GM21381 (cell line): ENCODE measurements at regions not wholly inside any gene's neighbourhood (a gene's known extent, or its start where the extent isn't known, plus 50 kb on each side); places are given as distances from the start of the nearest gene placed in this dataset.

Experiments
- ATAC-seq: cut with Tn5 transposase; IDR thresholded peaks from one replicate; pipeline ENCODE4 v1.9.1; 2021; ENCODE audit warnings: mild to moderate bottlenecking, moderate library complexity; ENCODE audit not compliant: unreplicated experiment

- no peak for ATAC-seq
These were observed 69.5 kb upstream of the SSX2IP start for GRCh38 chr1:84759756-84760155.

DNA sequence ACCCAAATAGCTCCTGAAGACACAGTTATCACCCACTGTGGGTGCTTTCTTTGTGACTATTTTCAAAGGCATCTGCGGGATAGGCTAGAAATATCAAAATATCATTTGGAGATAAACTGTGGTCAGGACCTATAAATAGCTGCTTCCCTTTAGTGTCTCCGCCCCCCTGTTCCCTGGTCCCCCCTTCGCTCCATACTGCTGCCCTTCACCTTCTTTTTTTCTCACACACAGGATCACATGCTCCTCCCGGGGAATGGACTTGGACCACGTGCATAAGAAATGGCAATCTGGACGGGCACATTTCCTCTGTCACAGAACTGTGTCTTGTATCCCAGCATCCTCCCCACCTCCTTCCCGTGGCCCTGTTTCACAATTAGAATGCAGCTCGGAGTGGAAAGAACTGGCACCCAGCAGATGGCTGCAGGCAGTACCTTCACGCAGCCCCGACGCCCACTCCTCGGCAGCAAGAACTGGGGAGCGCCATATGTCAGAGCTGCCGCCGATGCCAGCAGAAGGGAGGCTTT, 68.8 kb upstream of the SSX2IP start:
- ATAC-seq = no peak

DNA sequence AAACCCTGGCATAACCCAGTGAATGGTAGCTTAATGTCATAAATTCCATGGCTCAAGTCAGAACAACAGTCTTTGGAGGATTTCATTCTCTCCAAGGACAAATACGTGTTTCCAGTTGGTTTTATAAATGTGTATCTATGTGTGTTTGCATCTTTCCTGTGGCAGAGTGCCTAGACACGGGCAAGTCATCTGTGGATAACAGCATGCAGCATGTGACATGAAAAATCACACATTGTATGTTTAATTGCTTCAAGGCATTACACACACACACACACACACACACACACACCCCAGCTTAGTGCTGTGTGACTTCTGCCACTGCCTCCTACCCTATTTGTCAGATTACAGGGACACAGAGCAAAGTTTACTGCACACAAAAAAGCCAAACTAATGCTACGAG, 68.2 kb upstream of the SSX2IP start:
- no peak for ATAC-seq

DNA sequence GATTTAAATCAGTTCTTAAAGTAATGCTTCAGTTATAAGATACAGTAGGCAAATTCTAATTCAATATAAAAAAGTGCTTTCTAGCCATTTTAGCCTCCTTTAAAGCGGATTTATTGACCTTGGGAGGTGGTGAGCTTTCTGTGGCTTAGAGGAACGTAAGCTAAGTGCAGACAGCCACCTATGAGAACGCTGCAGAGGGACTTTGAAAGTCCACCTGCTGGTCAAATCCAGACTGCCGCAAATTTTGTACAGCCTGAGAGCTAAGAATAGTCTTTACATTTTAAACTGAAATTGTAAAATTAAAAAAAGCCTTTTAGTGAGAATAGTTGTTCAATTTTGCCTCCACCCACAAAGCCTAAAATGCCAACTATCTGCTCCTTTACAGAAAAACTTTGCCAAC, 67.0 kb upstream of the SSX2IP start:
- ATAC-seq = no peak

- no peak for ATAC-seq
These were observed 66.3 kb upstream of the SSX2IP start for GRCh38 chr1:84756455-84757082.

- ATAC-seq = no peak
These were observed 65.7 kb upstream of the SSX2IP start for GRCh38 chr1:84756001-84756400.

DNA sequence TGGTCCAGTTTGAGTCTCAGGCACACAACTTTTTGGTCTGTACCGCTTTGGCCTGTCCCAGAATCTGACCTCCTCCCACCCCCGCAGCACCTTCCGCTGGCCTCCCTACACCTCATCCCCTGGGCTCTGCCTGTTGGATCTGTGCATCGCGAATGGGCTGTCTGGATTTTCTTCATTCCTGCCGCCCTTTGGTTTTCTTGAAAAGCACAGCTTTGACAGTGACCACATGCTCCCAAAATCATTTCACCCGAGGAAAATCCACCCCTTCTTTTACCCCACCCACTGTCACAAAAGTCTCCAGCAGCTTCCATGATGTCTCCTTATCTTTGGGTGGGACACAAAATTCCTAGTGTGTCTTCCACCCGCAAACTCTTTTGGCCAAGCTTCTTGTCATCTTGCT, 65.0 kb upstream of the SSX2IP start:
- no peak for ATAC-seq

- ATAC-seq = no peak
These were observed 64.1 kb upstream of the SSX2IP start for GRCh38 chr1:84754386-84754703.

DNA sequence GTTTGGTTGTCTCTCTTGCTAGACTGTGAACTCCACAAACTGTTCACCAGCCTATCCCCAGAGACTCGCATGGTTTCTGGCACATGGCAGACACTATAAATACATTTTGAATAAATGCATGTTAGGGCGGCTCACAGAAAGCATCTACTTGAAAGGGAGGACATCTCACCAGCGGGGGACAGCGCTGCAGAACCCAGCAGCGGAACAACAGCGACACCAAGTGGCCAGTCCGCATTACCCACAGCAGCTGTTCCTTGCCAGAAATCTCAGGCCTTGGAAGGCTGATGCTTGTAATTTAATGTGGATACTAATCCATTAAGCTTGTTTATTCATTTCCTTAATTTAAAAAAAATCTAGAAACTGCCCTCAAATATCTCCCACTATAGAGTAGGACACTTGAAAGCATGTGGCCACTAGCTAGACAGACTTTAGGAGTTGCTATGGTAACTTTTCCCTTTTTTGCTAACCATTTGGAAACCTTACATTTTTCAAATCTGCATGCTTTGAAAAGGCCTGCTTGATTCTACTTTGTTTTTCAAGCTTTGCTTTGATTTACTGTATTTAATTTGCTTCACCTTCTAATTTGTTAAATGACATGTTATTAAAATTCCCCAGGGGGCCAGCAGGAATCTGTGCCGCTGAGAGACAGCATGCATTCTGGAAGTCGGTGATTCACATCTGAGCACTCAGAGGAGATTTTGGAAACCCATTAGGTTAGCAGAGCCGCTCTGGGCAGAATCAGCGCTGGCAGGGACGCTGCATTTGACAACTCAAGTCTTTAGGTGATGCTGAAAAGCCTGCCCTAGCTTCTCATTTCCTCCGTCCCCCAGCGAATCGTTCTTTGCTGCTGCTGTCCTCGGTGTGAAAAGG, 63.5 kb upstream of the SSX2IP start:
- peak; percentile 70 for ATAC-seq

DNA sequence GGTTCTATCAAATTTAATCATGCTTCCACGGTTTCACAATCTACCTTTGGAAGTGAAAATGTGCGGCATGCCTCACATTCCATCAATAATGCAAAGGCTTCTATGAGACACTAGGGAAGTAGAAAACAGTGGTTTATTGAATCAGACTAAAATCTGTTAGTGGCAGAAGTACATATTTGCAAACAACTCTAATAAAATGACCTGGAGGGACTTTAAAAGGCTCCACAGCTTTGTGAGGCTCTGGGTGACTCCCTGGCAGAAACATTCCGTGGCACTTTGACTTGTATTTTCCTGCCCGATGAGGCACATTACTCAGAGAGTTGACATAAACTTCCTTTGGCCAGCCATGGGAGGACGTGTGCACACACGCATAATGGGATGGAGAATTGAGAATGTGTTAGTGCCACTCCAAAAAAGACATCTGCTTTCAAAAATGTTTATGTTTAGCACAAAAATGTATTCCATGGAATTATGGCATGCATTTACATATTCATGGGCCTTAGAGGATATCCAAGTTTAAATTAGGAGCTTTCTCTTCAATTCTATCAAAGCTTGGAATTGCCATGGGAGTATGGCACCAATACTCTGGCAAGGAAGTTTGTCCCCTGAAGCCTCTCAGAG, 60.0 kb upstream of the SSX2IP start:
- no peak for ATAC-seq

- ATAC-seq = no peak
These were observed 59.2 kb upstream of the SSX2IP start for GRCh38 chr1:84749427-84749826.

GRCh38 chr1:84748364-84748763, 58.1 kb upstream of the SSX2IP start:
- ATAC-seq = no peak

DNA sequence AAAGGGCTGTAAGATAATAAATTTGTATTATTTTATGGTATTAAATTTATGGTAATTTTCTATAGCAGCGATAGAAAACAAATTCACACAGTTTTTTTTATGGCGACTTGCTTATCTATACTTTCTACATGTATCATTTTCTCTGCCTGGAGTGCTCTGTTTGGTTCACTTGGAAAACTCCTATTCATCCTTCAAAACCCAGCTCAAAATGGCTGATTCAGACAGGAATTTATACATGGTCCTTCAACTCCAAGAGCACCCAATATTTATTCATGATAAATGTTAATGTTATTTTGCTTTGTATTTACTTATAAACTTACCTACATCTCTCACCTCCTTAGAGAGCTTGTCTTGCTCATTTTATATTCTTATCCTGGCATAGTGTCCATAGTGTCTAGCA, 55.6 kb upstream of the SSX2IP start:
- no peak for ATAC-seq

- ATAC-seq = no peak
These were observed 53.6 kb upstream of the SSX2IP start for GRCh38 chr1:84743896-84744295.

DNA sequence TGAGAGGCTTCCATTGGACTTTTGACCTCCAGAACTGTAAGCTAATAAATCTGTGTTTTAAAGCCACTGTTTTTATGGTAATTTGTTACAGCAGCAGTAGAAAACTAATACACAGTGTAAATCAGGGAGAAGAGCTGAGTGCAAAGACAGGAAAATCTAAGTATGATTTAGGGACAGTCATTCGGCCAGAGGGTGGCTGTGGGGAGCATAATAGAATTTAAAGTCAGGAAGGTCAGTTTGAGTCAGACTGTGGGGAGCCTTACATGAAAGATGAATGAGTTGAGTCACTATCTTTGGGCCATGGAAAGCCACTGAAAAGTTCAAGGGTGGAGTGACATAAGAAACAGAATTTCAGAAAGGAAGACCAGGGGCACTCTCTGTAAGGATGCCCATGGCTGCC, 52.4 kb upstream of the SSX2IP start:
- peak; percentile 60 for ATAC-seq

DNA sequence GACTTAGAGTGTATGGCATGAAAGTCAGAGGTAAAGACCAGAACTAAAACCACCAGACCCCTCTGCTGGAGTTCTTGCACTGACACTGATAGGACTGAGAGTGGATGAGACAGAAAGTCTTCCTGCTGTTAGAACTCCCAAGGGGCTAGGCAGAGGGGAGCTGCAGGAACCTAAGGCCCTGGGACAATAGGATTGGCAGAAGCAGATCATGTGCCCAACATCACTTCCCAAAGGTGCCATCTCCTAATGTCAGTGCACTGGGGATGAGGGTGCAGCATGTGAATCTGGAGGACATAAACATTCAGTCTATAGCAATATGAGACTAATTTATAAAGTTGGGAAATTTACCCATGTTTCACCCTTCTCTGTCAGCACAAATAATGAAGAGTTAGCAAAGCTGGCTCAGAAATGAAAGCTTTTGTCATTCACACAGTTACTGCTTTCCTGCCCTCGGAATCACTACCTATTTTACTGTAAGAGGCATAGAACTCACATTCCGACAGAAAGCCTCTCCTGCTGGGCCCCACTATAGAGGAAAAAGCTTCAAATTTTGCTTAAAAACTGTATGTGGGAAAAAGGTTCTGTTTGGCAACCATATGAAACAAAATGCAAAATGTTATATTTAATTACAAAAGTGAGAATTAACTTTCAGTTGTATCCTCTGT, 49.9 kb upstream of the SSX2IP start:
- ATAC-seq = no peak
